H9 (cell line): ENCODE measurements at regions not wholly inside any gene's neighbourhood (a gene's known extent, or its start where the extent isn't known, plus 50 kb on each side); places are given as distances from the start of the nearest gene placed in this dataset.

Experiments
- DNase-seq: peaks from one replicate; pipeline ENCODE4 v3.0.0-alpha.2; 2017
- H2AFZ ChIP-seq: one replicate; pipeline ENCODE4 v1.6.1; 2013; ENCODE audit warnings: mild to moderate bottlenecking, low read length, control low read depth, moderate library complexity
- H2AK5ac ChIP-seq: 2 replicates; pipeline ENCODE4 v1.6.1; 2013; ENCODE audit warnings: low read length, control low read depth, mixed read lengths; ENCODE audit not compliant: insufficient read length
- H2BK120ac ChIP-seq: one replicate; pipeline ENCODE4 v1.6.1; 2013; ENCODE audit warnings: low read depth, mild to moderate bottlenecking, low read length, control low read depth, inconsistent platforms; ENCODE audit not compliant: poor library complexity, severe bottlenecking
- H2BK12ac ChIP-seq: 2 replicates; pipeline ENCODE4 v1.6.1; 2013; ENCODE audit warnings: low read length, control low read depth, mixed read lengths, low read depth; ENCODE audit not compliant: insufficient read length
- H2BK15ac ChIP-seq: 2 replicates; pipeline ENCODE4 v1.6.1; 2013; ENCODE audit warnings: low read depth, low read length, control low read depth
- H2BK20ac ChIP-seq: one replicate; pipeline ENCODE4 v1.6.1; 2013; ENCODE audit warnings: low read depth, mild to moderate bottlenecking, low read length, control low read depth, inconsistent platforms; ENCODE audit not compliant: poor library complexity, severe bottlenecking
- H2BK5ac ChIP-seq: 2 replicates; pipeline ENCODE4 v1.6.1; 2013; ENCODE audit warnings: low read length, control low read depth, mixed read lengths; ENCODE audit not compliant: insufficient read length
- H3K14ac ChIP-seq: 2 replicates; pipeline ENCODE4 v1.6.1; 2013; ENCODE audit warnings: low read length, control low read depth; ENCODE audit not compliant: insufficient read depth
- H3K18ac ChIP-seq: 2 replicates; pipeline ENCODE4 v1.6.1; 2013; ENCODE audit warnings: low read depth, mild to moderate bottlenecking, mixed read lengths, low read length, control low read depth; ENCODE audit not compliant: insufficient read length
- H3K23ac ChIP-seq: 2 replicates; pipeline ENCODE4 v1.6.1; 2013; ENCODE audit warnings: low read length, control low read depth, mixed read lengths, low read depth; ENCODE audit not compliant: insufficient read length
- H3K23me2 ChIP-seq: 2 replicates; pipeline ENCODE4 v1.6.1; 2013; ENCODE audit warnings: low read depth, mild to moderate bottlenecking, mixed read lengths, low read length, control low read depth; ENCODE audit not compliant: insufficient read length, poor library complexity, severe bottlenecking
- H3K27ac ChIP-seq: 2 replicates; pipeline ENCODE4 v1.5.1; 2013; ENCODE audit warnings: low read length, control low read depth, mixed read lengths, low read depth; ENCODE audit not compliant: insufficient read length
- H3K27me3 ChIP-seq: 2 replicates; pipeline ENCODE4 v1.6.1; 2013; ENCODE audit warnings: low read length, control low read depth, inconsistent platforms; ENCODE audit not compliant: insufficient read depth
- H3K4ac ChIP-seq: 2 replicates; pipeline ENCODE4 v1.6.1; 2013; ENCODE audit warnings: low read depth, mild to moderate bottlenecking, control low read depth, inconsistent platforms, low read length, moderate library complexity
- H3K4me1 ChIP-seq: 2 replicates; pipeline ENCODE4 v1.6.1; 2013; ENCODE audit warnings: low read length, control low read depth, inconsistent platforms; ENCODE audit not compliant: insufficient read depth
- H3K4me2 ChIP-seq: 2 replicates; pipeline ENCODE4 v1.6.1; 2013; ENCODE audit warnings: low read length, control low read depth, mixed read lengths; ENCODE audit not compliant: insufficient read length, insufficient read depth
- H3K56ac ChIP-seq: 2 replicates; pipeline ENCODE4 v1.6.1; 2013; ENCODE audit warnings: low read depth, mild to moderate bottlenecking, mixed read lengths, low read length, control low read depth; ENCODE audit not compliant: insufficient read length
- H3K79me1 ChIP-seq: 2 replicates; pipeline ENCODE4 v1.6.1; 2013; ENCODE audit warnings: low read depth, mild to moderate bottlenecking, moderate library complexity, low read length, control low read depth, inconsistent platforms; ENCODE audit not compliant: insufficient read depth, poor library complexity, severe bottlenecking
- H3K79me2 ChIP-seq: 2 replicates; pipeline ENCODE4 v1.6.1; 2013; ENCODE audit warnings: low read length, control low read depth, inconsistent platforms; ENCODE audit not compliant: insufficient read depth
- H3K9ac ChIP-seq: 2 replicates; pipeline ENCODE4 v1.6.1; 2013; ENCODE audit warnings: low read length, control low read depth, mixed read lengths; ENCODE audit not compliant: insufficient read length; ENCODE audit errors: extremely low read depth
- H3K9me3 ChIP-seq: one replicate; pipeline ENCODE4 v1.6.1; 2013; ENCODE audit warnings: low read depth, low read length, inconsistent platforms; ENCODE audit not compliant: control insufficient read depth
- H3T11ph ChIP-seq: one replicate; pipeline ENCODE4 v1.6.1; 2013; ENCODE audit warnings: mild to moderate bottlenecking, low read length, control low read depth, inconsistent platforms
- H4K20me1 ChIP-seq: one replicate; pipeline ENCODE4 v1.6.1; 2013; ENCODE audit not compliant: control insufficient read depth, insufficient read length, insufficient read depth
- H4K5ac ChIP-seq: 2 replicates; pipeline ENCODE4 v1.6.1; 2013; ENCODE audit warnings: low read depth, mild to moderate bottlenecking, mixed read lengths, low read length, control low read depth; ENCODE audit not compliant: insufficient read length
- H4K8ac ChIP-seq: replicated peaks from 2 replicates; pipeline ENCODE4 v1.6.1; 2013; ENCODE audit warnings: low read length, control low read depth, mixed read lengths, low read depth; ENCODE audit not compliant: insufficient read length
- H4K91ac ChIP-seq: 2 replicates; pipeline ENCODE4 v1.6.1; 2013; ENCODE audit warnings: low read depth, mild to moderate bottlenecking, moderate library complexity, mixed read lengths, low read length, control low read depth; ENCODE audit not compliant: insufficient read length
- H3K27ac Mint-ChIP-seq, 3 experiments: 2 replicates in 2 of 3; 3 replicates in 1 of 3; pipeline ENCODE4 v1.8.0; 2020 to 2021; ENCODE audit warnings: mixed read lengths in 3 of 3, mild to moderate bottlenecking in 1 of 3, moderate library complexity in 1 of 3
- H3K27me3 Mint-ChIP-seq: 2 replicates; pipeline ENCODE4 v1.8.0; 2021; ENCODE audit warnings: low read depth, mild to moderate bottlenecking, moderate library complexity, mixed read lengths
- H3K36me3 Mint-ChIP-seq, 3 experiments: 2 replicates in 2 of 3; 3 replicates in 1 of 3; pipeline ENCODE4 v1.8.0; 2020 to 2021; ENCODE audit warnings: low read depth in 3 of 3, mixed read lengths in 3 of 3; ENCODE audit not compliant: insufficient read depth in 1 of 3
- H3K4me1 Mint-ChIP-seq, 2 experiments: 2 replicates each; pipeline ENCODE4 v1.8.0; 2020; ENCODE audit warnings: mixed read lengths in 2 of 2
- H3K4me3 Mint-ChIP-seq, 2 experiments: 2 replicates in 1 of 2; 3 replicates in 1 of 2; pipeline ENCODE4 v1.8.0; 2020 to 2021; ENCODE audit warnings: mild to moderate bottlenecking in 2 of 2, mixed read lengths in 2 of 2, moderate library complexity in 1 of 2
- H3K9me3 Mint-ChIP-seq, 2 experiments: 2 replicates in 1 of 2; 3 replicates in 1 of 2; pipeline ENCODE4 v1.8.0; 2020; ENCODE audit warnings: mild to moderate bottlenecking in 2 of 2, mixed read lengths in 2 of 2, moderate library complexity in 1 of 2
- CTCF ChIP-seq: fragments of 200-600 bp; sonication (generic); conservative IDR thresholded peaks from 3 replicates; pipeline ENCODE4 v1.8.0; 2021; ENCODE audit warnings: antibody characterized with exemption, mild to moderate bottlenecking
- WGBS: extraction: QIAGEN DNeasy Blood & Tissue Kit; methylation state at CpG from one replicate; pipeline ENCODE4 v1.1.7; 2013; ENCODE audit warnings: missing lambda C conversion rate, low lambda C conversion rate, mixed read lengths; ENCODE audit not compliant: insufficient read length; ENCODE audit errors: extremely low coverage; 5-methylcytosine and 5-hydroxymethylcytosine counted together

- no peak overlapping the region for H3K4me2 ChIP-seq
- no peak overlapping the region for H2BK15ac ChIP-seq
- H3K56ac ChIP-seq, result no peak overlapping the region
- H3K9ac ChIP-seq, result no peak overlapping the region
- no peaks in the 10 kb centered on the region for H3K4me1 Mint-ChIP-seq
- H3K36me3 Mint-ChIP-seq, result no peaks in the 10 kb centered on the region
- no peak overlapping the region for H2BK5ac ChIP-seq
- no peak overlapping the region for H2AFZ ChIP-seq
- no peaks in the 10 kb centered on the region for H3K79me2 ChIP-seq
- H3K9me3 ChIP-seq, result no peaks in the 10 kb centered on the region
- no peak overlapping the region for H3K14ac ChIP-seq
- H3K27me3 ChIP-seq, result no peaks in the 10 kb centered on the region
- no CpG with 5 or more reads among the region's 2 CpGs for WGBS
- H3K79me1 ChIP-seq, result no peaks in the 10 kb centered on the region
- no peak overlapping the region for H3K4ac ChIP-seq
- H3K27ac Mint-ChIP-seq, result no peak overlapping the region
- no peak overlapping the region for H3T11ph ChIP-seq
- no peaks in the 10 kb centered on the region for H4K20me1 ChIP-seq
- no peaks in the 10 kb centered on the region for H3K4me1 ChIP-seq
- H3K23ac ChIP-seq, result no peak overlapping the region
- H3K27me3 Mint-ChIP-seq, result peaks cover 26% of the 10 kb centered on the region
- no peak overlapping the region for H2AK5ac ChIP-seq
- TF ChIP-seq CTCF, result no peak
- no peak overlapping the region for H4K8ac ChIP-seq
- no peak overlapping the region for H3K18ac ChIP-seq
- no peak overlapping the region for H3K4me3 Mint-ChIP-seq
- H4K5ac ChIP-seq, result no peak overlapping the region
- no peaks in the 10 kb centered on the region for H3K23me2 ChIP-seq
- no peak for DNase-seq
- no peak overlapping the region for H2BK12ac ChIP-seq
- no peak overlapping the region for H4K91ac ChIP-seq
- H3K9me3 Mint-ChIP-seq, result no peaks in the 10 kb centered on the region; a peak in 1 of 5 replicates
- no peak overlapping the region for H3K27ac ChIP-seq
- no peak overlapping the region for H2BK120ac ChIP-seq
- H2BK20ac ChIP-seq, result no peak overlapping the region
Measured at GRCh38 chr10:91022390-91022789, 101.5 kb upstream of the ANKRD1 start.
